Gastrocnemius medialis (tissue), 4 donors: ENCODE measurements at regions not wholly inside any gene's neighbourhood (a gene's known extent, or its start where the extent isn't known, plus 50 kb on each side); places are given as distances from the start of the nearest gene placed in this dataset.

Source experiments
- ATAC-seq, 2 donors: fragments of 150-250 bp; one replicate each; pipeline ENCODE4 v1.9.1; 2016
- DNase-seq, 2 donors: peaks; one replicate each; pipeline ENCODE4 v3.0.0-alpha.2; 2019
- H3K27ac ChIP-seq, 4 donors: fragments of 200-600 bp; sonication (generic); 1 replicate in 1 of 4; 2 replicates in 3 of 4; pipeline ENCODE4 v1.5.1; 2016 to 2018; ENCODE audit warnings: mild to moderate bottlenecking in 2 of 4, moderate library complexity in 1 of 4
- H3K27me3 ChIP-seq, 3 donors: fragments of 200-600 bp; sonication (generic) in 2 of 3; 1 replicate in 1 of 3; 2 replicates in 2 of 3; pipeline versions ENCODE4 v1.5.1 to v1.6.0; 2016 to 2019; ENCODE audit warnings: mild to moderate bottlenecking in 1 of 3, moderate library complexity in 1 of 3
- H3K36me3 ChIP-seq, 2 donors: fragments of 200-600 bp; sonication (generic) in 1 of 2; one replicate each; pipeline ENCODE4 v1.5.1; 2017 to 2018
- H3K4me1 ChIP-seq, 2 donors: fragments of 200-600 bp; sonication (generic) in 1 of 2; one replicate each; pipeline ENCODE4 v1.5.1; 2016 to 2017; ENCODE audit warnings: mild to moderate bottlenecking in 2 of 2
- H3K4me3 ChIP-seq, 4 donors: fragments of 200-600 bp; sonication (generic) in 3 of 4; 1 replicate in 1 of 4; 2 replicates in 3 of 4; pipeline ENCODE4 v1.5.1; 2016 to 2019; ENCODE audit warnings: mild to moderate bottlenecking in 2 of 4
- H3K9me3 ChIP-seq, 3 donors: fragments of 200-600 bp; sonication (generic) in 2 of 3; 1 replicate in 1 of 3; 2 replicates in 2 of 3; pipeline ENCODE4 v1.5.1; 2016 to 2019
- POLR2A ChIP-seq, 2 donors: fragments of 450-650 bp; IDR thresholded peaks; one replicate each; pipeline ENCODE4 v1.6.1; 2017; ENCODE audit warnings: antibody characterized with exemption in 2 of 2, mild to moderate bottlenecking in 2 of 2, moderate library complexity in 2 of 2
- in situ Hi-C, 4 donors: fragments of 200-750 bp; cut with MboI; loops; one replicate each; pipeline versions ENCODE4 v1.15.0 to v1.8.0; 2017; ENCODE audit warnings: low sequenced_read_pairs in 4 of 4
- intact Hi-C: fragments of 100-400 bp; cut with DNase I; formaldehyde crosslinking; loops from one replicate; pipeline ENCODE4 v1.15.1; 2023; ENCODE audit warnings: low total_unique reads
- TF ChIP-seq, protein P1 (sequence below), 5 experiments: fragments of 450-650 bp in 3 of 5; fragments of 200-600 bp in 2 of 5; sonication (generic) in 2 of 5; IDR thresholded peaks in 4 of 5; conservative IDR thresholded peaks in 1 of 5; 1 replicate in 4 of 5; 2 replicates in 1 of 5; pipeline ENCODE4 v1.5.1; 2016 to 2019; ENCODE audit warnings: antibody characterized with exemption in 5 of 5, mild to moderate bottlenecking in 3 of 5, moderate library complexity in 3 of 5

DNA sequence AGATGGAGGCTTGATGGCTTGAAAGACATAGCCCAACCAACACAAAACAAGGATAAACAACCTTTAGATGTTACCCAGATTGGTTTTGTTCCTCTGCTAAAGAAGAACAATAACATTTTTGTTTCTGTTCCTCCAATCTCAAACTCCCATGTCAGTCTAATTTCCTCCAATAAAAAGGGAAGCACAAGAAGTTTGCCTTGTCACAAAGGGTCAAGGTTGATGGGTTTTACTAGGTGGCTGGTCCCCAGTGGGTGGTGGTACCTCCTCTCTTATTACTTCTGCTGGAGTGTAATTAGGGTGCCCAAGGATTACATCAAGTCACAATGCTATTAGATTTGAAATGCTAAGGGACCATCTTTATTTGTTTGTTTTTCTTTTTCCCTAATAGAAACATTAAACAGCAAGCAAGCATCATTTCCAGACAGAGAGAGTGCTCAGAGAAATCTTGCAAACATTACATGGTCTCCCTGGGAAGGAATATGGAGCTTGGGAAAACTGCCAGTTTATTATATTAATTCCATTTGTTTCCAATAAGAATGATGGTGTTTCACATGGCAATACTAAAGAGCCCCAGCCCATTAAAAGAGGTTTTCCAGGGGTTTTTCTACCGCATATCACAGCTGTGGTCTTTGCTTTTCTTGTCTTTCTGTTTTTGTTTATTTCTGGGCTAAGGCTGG lies 78.3 kb upstream of the AOAH start:
- ATAC-seq (no peak), DNase-seq (no peak)
- H3K9me3 ChIP-seq = no peaks in the 10 kb centered on the region
- no peak overlapping the region for H3K4me3 ChIP-seq
- in situ Hi-C loops = no loop called here
- H3K36me3 ChIP-seq = no peaks in the 10 kb centered on the region
- H3K27me3 ChIP-seq = no peaks in the 10 kb centered on the region
- H3K27ac ChIP-seq = no peak overlapping the region
- TF ChIP-seq POLR2A (IDR thresholded peaks at IDR 0.05) = no peak
- TF ChIP-seq, protein P1, sequence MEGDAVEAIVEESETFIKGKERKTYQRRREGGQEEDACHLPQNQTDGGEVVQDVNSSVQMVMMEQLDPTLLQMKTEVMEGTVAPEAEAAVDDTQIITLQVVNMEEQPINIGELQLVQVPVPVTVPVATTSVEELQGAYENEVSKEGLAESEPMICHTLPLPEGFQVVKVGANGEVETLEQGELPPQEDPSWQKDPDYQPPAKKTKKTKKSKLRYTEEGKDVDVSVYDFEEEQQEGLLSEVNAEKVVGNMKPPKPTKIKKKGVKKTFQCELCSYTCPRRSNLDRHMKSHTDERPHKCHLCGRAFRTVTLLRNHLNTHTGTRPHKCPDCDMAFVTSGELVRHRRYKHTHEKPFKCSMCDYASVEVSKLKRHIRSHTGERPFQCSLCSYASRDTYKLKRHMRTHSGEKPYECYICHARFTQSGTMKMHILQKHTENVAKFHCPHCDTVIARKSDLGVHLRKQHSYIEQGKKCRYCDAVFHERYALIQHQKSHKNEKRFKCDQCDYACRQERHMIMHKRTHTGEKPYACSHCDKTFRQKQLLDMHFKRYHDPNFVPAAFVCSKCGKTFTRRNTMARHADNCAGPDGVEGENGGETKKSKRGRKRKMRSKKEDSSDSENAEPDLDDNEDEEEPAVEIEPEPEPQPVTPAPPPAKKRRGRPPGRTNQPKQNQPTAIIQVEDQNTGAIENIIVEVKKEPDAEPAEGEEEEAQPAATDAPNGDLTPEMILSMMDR (IDR thresholded peaks at IDR 0.05 in 4 of 5, conservative IDR thresholded peaks at IDR 0.05 in 1 of 5) = no peak
- H3K4me1 ChIP-seq = no peaks in the 10 kb centered on the region
- intact Hi-C loops = no loop called here

DNA sequence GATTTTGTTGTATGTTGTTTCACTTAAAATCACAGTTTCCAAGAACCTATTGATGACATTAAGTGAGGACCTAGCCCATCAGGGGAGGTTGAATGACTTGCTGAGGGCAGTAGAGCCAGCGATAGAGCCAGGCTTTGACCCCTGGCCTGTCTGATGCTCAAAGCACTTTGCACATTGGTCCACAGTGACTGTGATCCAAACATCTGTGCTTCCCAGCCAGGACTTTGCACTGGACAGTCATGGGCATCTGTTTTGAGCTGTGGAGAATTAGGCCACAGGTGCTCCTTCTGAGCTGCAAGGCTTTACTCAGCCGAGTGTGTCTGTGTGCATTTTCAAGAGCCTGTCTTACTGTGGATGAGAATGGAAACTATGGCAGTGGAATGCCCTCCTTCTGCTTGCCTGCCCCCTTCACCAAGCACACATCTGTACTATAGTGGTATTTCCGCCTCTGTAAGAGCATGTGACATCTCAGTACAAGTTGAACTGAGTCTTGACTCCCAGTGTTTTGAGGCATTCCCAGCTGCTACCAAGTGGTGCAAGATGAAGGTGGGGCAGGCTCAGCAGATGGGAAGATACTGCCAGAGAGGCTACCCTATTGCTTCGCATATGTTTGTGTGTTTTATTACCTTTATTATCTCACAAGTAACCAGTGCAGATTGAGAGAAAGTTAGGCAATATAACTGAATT lies 72.7 kb upstream of the AOAH start:
- H3K4me3 ChIP-seq = no peak overlapping the region
- H3K27ac ChIP-seq = no peak overlapping the region
- no peaks in the 10 kb centered on the region for H3K27me3 ChIP-seq
- no peaks in the 10 kb centered on the region for H3K36me3 ChIP-seq
- in situ Hi-C loops (no loop called here), intact Hi-C loops (no loop called here)
- DNase-seq = no peak
- H3K9me3 ChIP-seq = no peaks in the 10 kb centered on the region
- no peaks in the 10 kb centered on the region for H3K4me1 ChIP-seq
- TF ChIP-seq, protein P1 (IDR thresholded peaks at IDR 0.05 in 4 of 5, conservative IDR thresholded peaks at IDR 0.05 in 1 of 5) = no peak
- no peak for TF ChIP-seq POLR2A (IDR thresholded peaks at IDR 0.05)
- ATAC-seq = no peak

DNA sequence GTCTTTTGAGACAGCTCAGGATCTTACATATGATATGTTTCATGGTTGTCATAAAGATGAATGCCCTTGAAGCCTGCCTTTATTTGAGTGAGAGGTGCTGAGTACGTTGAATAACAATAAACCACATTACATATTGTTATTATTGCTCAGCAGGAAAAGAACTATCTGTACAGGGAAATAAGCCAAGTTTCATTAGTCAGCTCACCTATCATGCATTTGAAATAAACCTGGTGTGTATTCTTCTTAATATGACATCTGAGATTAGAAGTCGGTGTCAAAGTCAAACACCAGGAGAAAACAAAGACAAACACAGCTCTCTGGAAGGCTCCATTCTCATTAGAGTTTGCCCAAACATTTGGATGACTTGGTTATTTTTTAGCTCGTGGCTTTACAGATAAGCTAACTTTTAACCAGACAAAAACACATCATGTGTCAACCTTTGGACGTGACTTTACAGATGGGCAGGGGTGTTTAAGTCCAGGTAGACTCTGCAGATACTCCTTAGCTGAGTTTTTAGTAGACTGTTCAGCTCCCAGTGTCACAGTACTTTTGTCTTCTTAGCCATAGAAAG lies 71.2 kb upstream of the AOAH start:
- in situ Hi-C loops (no loop called here), intact Hi-C loops (no loop called here)
- Histone ChIP-seq H3K4me3 (no peak overlapping the region), H3K9me3 (no peaks in the 10 kb centered on the region), H3K27ac (no peak overlapping the region), H3K27me3 (no peaks in the 10 kb centered on the region), H3K36me3 (no peaks in the 10 kb centered on the region), H3K4me1 (no peaks in the 10 kb centered on the region)
- DNase-seq (no peak), ATAC-seq (no peak)
- no peak for TF ChIP-seq POLR2A (IDR thresholded peaks at IDR 0.05)
- TF ChIP-seq, protein P1 (IDR thresholded peaks at IDR 0.05 in 4 of 5, conservative IDR thresholded peaks at IDR 0.05 in 1 of 5) = no peak

DNA sequence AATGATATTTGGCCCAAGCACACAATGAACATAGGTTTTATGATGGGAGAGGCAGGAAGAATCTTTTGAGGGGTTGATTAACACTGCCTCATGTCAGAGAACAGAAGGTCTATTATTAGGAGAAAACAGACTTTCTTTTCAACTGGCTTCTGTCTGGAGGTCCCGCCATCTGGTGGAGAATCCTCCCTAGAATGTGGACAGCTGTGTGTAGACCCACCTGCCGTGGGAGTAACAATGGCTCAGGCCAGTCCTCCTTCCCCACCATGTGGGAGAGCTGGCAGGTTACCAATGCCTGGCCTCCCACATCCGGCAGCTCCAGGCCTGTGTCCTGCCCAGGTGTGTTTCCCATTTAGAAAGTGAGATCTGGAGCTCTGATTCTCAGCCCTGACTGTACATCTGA lies 70.4 kb upstream of the AOAH start:
- Histone ChIP-seq H3K4me3 (no peak overlapping the region), H3K4me1 (no peaks in the 10 kb centered on the region), H3K27me3 (no peaks in the 10 kb centered on the region), H3K9me3 (no peaks in the 10 kb centered on the region), H3K36me3 (no peaks in the 10 kb centered on the region), H3K27ac (no peak overlapping the region)
- ATAC-seq = no peak
- no peak for TF ChIP-seq POLR2A (IDR thresholded peaks at IDR 0.05)
- TF ChIP-seq, protein P1 (IDR thresholded peaks at IDR 0.05 in 4 of 5, conservative IDR thresholded peaks at IDR 0.05 in 1 of 5) = no peak
- intact Hi-C loops (no loop called here), in situ Hi-C loops (no loop called here)
- DNase-seq = no peak
